DOHH2 (cell line): ENCODE measurements at regions not wholly inside any gene's neighbourhood (a gene's known extent, or its start where the extent isn't known, plus 50 kb on each side); places are given as distances from the start of the nearest gene placed in this dataset.

Experiments used
- EZH2phosphoT487 ChIP-seq: fragments of 200-600 bp; sonication (generic); IDR thresholded peaks from 2 replicates; pipeline ENCODE4 v1.6.1; 2017; ENCODE audit warnings: borderline replicate concordance, mild to moderate bottlenecking, antibody characterized with exemption, low read length, moderate library complexity, mixed read lengths
- TF ChIP-seq, protein P1 (sequence below): fragments of 200-600 bp; sonication (generic); IDR thresholded peaks from one replicate; pipeline ENCODE4 v1.5.1; 2014; ENCODE audit warnings: antibody characterized with exemption, mild to moderate bottlenecking, low read depth, low read length; ENCODE audit not compliant: poor library complexity, severe bottlenecking

GRCh38 chr2:160934263-160934662, 226.0 kb upstream of the TANK start:
- TF ChIP-seq, protein P1, sequence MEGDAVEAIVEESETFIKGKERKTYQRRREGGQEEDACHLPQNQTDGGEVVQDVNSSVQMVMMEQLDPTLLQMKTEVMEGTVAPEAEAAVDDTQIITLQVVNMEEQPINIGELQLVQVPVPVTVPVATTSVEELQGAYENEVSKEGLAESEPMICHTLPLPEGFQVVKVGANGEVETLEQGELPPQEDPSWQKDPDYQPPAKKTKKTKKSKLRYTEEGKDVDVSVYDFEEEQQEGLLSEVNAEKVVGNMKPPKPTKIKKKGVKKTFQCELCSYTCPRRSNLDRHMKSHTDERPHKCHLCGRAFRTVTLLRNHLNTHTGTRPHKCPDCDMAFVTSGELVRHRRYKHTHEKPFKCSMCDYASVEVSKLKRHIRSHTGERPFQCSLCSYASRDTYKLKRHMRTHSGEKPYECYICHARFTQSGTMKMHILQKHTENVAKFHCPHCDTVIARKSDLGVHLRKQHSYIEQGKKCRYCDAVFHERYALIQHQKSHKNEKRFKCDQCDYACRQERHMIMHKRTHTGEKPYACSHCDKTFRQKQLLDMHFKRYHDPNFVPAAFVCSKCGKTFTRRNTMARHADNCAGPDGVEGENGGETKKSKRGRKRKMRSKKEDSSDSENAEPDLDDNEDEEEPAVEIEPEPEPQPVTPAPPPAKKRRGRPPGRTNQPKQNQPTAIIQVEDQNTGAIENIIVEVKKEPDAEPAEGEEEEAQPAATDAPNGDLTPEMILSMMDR = no peak
- TF ChIP-seq EZH2phosphoT487 = no peak
